GM12872 (cell line): ENCODE measurements at regions not wholly inside any gene's neighbourhood (a gene's known extent, or its start where the extent isn't known, plus 50 kb on each side); places are given as distances from the start of the nearest gene placed in this dataset.

ENCODE experiments used
- TF ChIP-seq, protein P1 (sequence below): IDR thresholded peaks from 3 replicates; pipeline ENCODE4 v1.5.1; 2011; ENCODE audit warnings: low read depth, mild to moderate bottlenecking, low read length, moderate library complexity; ENCODE audit not compliant: insufficient read depth

DNA sequence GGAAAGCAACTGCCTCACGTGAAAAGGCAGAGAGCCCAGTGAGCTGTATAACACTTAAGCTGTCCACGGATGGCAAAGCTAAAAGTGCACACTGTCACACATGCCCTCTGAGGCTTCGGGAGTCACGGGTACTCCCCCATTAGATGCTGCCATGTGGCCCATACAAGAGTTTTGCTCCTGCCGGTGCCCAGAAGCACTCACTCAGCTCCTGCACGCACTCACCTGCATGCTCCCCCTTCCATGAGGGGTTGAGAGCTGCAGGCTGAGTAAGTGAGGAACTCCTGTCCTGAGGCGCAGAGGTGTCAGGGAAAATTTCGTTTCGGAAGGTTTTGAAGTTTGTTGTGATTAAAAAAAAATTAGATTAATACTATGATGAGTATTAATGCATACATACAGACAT is 939.2 kb upstream of the ATXN8OS start:
- TF ChIP-seq, protein P1, sequence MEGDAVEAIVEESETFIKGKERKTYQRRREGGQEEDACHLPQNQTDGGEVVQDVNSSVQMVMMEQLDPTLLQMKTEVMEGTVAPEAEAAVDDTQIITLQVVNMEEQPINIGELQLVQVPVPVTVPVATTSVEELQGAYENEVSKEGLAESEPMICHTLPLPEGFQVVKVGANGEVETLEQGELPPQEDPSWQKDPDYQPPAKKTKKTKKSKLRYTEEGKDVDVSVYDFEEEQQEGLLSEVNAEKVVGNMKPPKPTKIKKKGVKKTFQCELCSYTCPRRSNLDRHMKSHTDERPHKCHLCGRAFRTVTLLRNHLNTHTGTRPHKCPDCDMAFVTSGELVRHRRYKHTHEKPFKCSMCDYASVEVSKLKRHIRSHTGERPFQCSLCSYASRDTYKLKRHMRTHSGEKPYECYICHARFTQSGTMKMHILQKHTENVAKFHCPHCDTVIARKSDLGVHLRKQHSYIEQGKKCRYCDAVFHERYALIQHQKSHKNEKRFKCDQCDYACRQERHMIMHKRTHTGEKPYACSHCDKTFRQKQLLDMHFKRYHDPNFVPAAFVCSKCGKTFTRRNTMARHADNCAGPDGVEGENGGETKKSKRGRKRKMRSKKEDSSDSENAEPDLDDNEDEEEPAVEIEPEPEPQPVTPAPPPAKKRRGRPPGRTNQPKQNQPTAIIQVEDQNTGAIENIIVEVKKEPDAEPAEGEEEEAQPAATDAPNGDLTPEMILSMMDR, result no peak

DNA sequence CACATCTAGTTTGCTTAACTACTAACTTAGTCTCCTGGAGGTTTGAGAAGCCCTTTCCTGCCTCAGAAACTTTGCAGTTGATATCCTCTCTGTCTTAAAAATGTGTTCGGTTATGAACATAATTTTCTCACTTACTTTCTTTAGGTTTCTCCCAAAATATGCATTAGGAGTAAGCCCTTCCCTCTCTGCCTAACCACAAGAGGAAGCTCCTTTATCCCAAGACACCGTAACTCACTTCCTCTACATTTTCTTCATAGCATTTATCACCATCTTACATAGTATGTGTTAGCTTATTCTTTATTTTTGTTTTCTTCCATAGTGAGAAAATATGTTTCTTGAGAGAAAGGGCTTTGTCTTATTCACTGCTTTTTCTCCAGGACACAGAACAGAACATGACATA is 952.5 kb upstream of the ATXN8OS start:
- TF ChIP-seq, protein P1, result no peak

DNA sequence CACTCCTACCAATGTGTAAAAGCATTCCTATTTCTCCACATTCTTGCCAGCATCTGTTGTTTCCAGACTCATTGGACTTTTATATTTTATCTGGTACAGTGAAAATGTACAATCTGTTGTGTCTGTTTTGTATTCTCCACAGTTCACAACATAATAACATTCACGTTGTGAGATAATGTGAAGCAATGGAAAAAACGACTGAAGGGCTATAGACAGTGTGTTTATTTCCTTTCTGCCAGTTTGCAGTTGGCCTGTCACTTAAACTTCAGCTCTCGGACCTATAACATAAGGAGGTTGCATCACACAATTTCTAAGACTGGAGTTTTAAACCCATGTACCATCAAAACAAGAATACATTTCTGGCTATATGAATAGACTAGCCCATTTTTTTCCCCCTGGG is 965.5 kb upstream of the ATXN8OS start:
- TF ChIP-seq, protein P1, result no peak

DNA sequence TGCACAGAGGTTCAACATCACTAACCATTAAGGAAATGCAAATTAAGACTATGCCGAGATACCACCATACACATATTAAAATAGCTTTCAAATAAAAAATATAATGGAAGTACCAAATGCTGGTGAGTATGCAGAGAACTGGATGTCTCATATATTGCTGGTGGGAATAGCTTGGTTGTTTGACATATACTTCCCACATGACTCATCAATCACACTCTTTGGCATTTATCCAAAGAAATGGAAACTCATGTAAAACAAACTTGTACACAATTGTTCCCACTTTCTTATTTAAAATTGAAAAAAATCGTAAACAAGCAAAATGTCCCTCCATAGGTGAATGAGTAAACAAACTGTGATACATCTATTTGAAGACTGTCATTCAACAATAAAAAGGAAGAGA is 982.6 kb upstream of the ATXN8OS start:
- TF ChIP-seq, protein P1, result no peak

DNA sequence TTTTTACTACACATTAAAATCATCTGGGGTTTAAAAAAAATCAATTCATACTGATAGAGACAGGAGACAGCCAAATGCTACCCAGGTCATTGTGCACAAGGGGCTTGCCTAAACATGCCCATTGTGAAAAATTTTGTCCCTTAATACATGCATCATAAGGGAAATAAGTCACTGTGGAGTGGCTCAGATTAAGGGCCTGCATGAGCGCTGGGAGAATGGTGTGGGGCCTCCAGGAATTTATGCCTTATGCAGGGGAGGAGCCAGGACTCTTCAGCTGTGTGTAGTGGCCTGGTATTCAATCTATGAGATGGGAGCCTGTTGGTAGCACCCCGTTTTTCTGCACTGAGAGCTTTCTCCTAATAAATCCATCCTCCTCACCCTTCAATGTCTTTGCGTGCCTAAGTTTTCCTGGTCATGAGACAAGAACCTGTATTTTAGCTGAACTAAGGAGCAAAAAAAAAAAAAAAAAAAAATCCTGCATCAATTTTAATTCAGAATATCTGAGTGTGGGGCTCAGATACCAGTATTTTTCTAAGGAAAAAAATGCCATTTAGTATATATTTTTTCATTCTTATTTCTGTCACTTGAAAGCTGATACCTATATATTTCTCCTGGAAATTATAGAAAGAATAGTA is 997.6 kb upstream of the ATXN8OS start:
- TF ChIP-seq, protein P1, result no peak

DNA sequence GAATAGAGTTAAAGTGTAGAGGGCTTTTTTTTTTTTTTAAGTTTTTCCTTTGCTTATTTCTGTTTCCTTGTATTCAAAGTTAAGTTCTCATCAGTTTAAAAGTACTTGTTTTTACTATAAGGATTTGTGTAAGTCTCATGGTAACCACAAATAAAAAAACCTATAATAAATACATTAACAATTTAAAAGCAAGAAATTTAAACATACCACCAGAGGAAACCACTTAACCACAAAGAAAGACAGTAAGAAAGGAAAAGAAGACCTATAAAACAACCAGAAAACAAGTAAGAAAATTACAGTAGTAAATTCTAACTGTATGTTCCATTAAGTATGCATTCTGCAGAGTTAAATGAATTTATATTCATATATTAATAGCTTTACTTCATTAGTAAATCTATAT is 999.1 kb upstream of the ATXN8OS start:
- TF ChIP-seq, protein P1, result no peak

DNA sequence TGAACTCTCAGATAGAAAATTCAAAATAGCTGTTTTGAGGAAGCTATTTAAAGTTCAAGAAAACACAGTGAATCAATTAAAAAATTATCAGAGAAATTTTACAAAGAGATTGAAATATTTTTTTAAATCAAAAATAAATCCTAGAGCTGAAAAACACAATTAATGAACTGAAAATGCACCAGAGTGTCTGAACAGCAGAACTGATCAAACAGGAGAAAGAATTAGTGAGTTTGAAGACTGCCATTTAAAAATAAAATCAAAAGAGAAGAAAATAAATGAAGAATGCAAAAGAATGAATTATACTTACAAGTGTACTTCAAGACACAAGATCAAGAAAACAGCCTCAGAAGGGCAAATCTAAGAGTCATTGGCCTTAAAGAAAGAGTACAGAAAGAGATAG is 1000.2 kb upstream of the ATXN8OS start:
- TF ChIP-seq, protein P1, result no peak
